ENCODE measurements at regions not wholly inside any gene's neighbourhood (a gene's known extent, or its start where the extent isn't known, plus 50 kb on each side); places are given as distances from the start of the nearest gene placed in this dataset.
"Not testable (repeated sequence)": the region's sequence is repeated elsewhere in the genome, so short reads cannot be mapped to it uniquely, and the experiment has no call there.

GRCh38 chr2:107717661-107718060, 109.0 kb upstream of the RGPD4 start:
- H3K27ac ChIP-seq (ENCODE audit: low read depth in 1 of 2, low read length in 1 of 2) = no peak overlapping the region
- DNase-seq (ENCODE audit: low read depth in 6 of 9, low spot score in 9 of 9) = no peak
- WGBS = 79% methylated on average over 5 of the region's 5 CpGs
- H3K4me3 ChIP-seq (ENCODE audit: low read length in 2 of 2) = no peak overlapping the region
- H3K9me3 ChIP-seq (ENCODE audit: control insufficient read depth in 2 of 2, insufficient read depth in 1 of 2, low read length in 1 of 2) = no peaks in the 10 kb centered on the region
- H3K27me3 ChIP-seq (ENCODE audit: control insufficient read depth in 2 of 2, insufficient read depth in 1 of 2, low read length in 1 of 2) = no peaks in the 10 kb centered on the region
- no peaks in the 10 kb centered on the region for H3K4me1 ChIP-seq (ENCODE audit: control insufficient read depth in 2 of 2, insufficient read depth in 2 of 2, low read length in 2 of 2)
- H3K36me3 ChIP-seq (ENCODE audit: control insufficient read depth in 2 of 2, insufficient read depth in 2 of 2, low read length in 1 of 2) = no peaks in the 10 kb centered on the region

GRCh38 chr2:107719141-107719540, 107.6 kb upstream of the RGPD4 start:
- Histone ChIP-seq H3K4me1 (ENCODE audit: control insufficient read depth in 2 of 2, insufficient read depth in 2 of 2, low read length in 2 of 2) (no peaks in the 10 kb centered on the region), H3K36me3 (ENCODE audit: control insufficient read depth in 2 of 2, insufficient read depth in 2 of 2, low read length in 1 of 2) (no peaks in the 10 kb centered on the region), H3K27me3 (ENCODE audit: control insufficient read depth in 2 of 2, insufficient read depth in 1 of 2, low read length in 1 of 2) (no peaks in the 10 kb centered on the region), H3K4me3 (ENCODE audit: low read length in 2 of 2) (no peak overlapping the region), H3K27ac (ENCODE audit: low read depth in 1 of 2, low read length in 1 of 2) (no peak overlapping the region), H3K9me3 (ENCODE audit: control insufficient read depth in 2 of 2, insufficient read depth in 1 of 2, low read length in 1 of 2) (no peaks in the 10 kb centered on the region)
- 95% methylated on average over 3 of the region's 3 CpGs for WGBS
- no peak for DNase-seq (ENCODE audit: low read depth in 6 of 9, low spot score in 9 of 9)

GRCh38 chr2:107719836-107720235, 106.9 kb upstream of the RGPD4 start:
- no peak for DNase-seq (ENCODE audit: low read depth in 6 of 9, low spot score in 9 of 9)
- no peaks in the 10 kb centered on the region for H3K27me3 ChIP-seq (ENCODE audit: control insufficient read depth in 2 of 2, insufficient read depth in 1 of 2, low read length in 1 of 2)
- no peak overlapping the region for H3K27ac ChIP-seq (ENCODE audit: low read depth in 1 of 2, low read length in 1 of 2)
- 81% methylated on average over 7 of the region's 7 CpGs for WGBS
- H3K36me3 ChIP-seq (ENCODE audit: control insufficient read depth in 2 of 2, insufficient read depth in 2 of 2, low read length in 1 of 2) = no peaks in the 10 kb centered on the region
- no peaks in the 10 kb centered on the region for H3K9me3 ChIP-seq (ENCODE audit: control insufficient read depth in 2 of 2, insufficient read depth in 1 of 2, low read length in 1 of 2)
- H3K4me3 ChIP-seq (ENCODE audit: low read length in 2 of 2) = no peak overlapping the region
- H3K4me1 ChIP-seq (ENCODE audit: control insufficient read depth in 2 of 2, insufficient read depth in 2 of 2, low read length in 2 of 2) = no peaks in the 10 kb centered on the region

- Histone ChIP-seq H3K4me1 (ENCODE audit: control insufficient read depth in 2 of 2, insufficient read depth in 2 of 2, low read length in 2 of 2) (no peaks in the 10 kb centered on the region), H3K4me3 (ENCODE audit: low read length in 2 of 2) (no peak overlapping the region), H3K27me3 (ENCODE audit: control insufficient read depth in 2 of 2, insufficient read depth in 1 of 2, low read length in 1 of 2) (no peaks in the 10 kb centered on the region), H3K27ac (ENCODE audit: low read depth in 1 of 2, low read length in 1 of 2) (no peak overlapping the region), H3K9me3 (ENCODE audit: control insufficient read depth in 2 of 2, insufficient read depth in 1 of 2, low read length in 1 of 2) (no peaks in the 10 kb centered on the region), H3K36me3 (ENCODE audit: control insufficient read depth in 2 of 2, insufficient read depth in 2 of 2, low read length in 1 of 2) (no peaks in the 10 kb centered on the region)
- 88% methylated on average over 3 of the region's 3 CpGs for WGBS
- no peak for DNase-seq (ENCODE audit: low read depth in 6 of 9, low spot score in 9 of 9)
These were observed 105.5 kb upstream of the RGPD4 start for GRCh38 chr2:107721178-107721577.

- Histone ChIP-seq H3K4me1 (ENCODE audit: control insufficient read depth in 2 of 2, insufficient read depth in 2 of 2, low read length in 2 of 2) (no peaks in the 10 kb centered on the region), H3K9me3 (ENCODE audit: control insufficient read depth in 2 of 2, insufficient read depth in 1 of 2, low read length in 1 of 2) (no peaks in the 10 kb centered on the region), H3K27ac (ENCODE audit: low read depth in 1 of 2, low read length in 1 of 2) (no peak overlapping the region), H3K27me3 (ENCODE audit: control insufficient read depth in 2 of 2, insufficient read depth in 1 of 2, low read length in 1 of 2) (no peaks in the 10 kb centered on the region), H3K36me3 (ENCODE audit: control insufficient read depth in 2 of 2, insufficient read depth in 2 of 2, low read length in 1 of 2) (no peaks in the 10 kb centered on the region), H3K4me3 (ENCODE audit: low read length in 2 of 2) (no peak overlapping the region)
- 88% methylated on average over 2 of the region's 2 CpGs for WGBS
- DNase-seq (ENCODE audit: low read depth in 6 of 9, low spot score in 9 of 9) = no peak
These were observed 105.1 kb upstream of the RGPD4 start for GRCh38 chr2:107721586-107721985.

- not testable (repeated sequence) for H3K9me3 ChIP-seq (ENCODE audit: control insufficient read depth in 2 of 2, insufficient read depth in 1 of 2, low read length in 1 of 2); H3K27ac ChIP-seq (ENCODE audit: low read depth in 1 of 2, low read length in 1 of 2); H3K4me3 ChIP-seq (ENCODE audit: low read length in 2 of 2); DNase-seq (ENCODE audit: low read depth in 6 of 9, low spot score in 9 of 9); H3K4me1 ChIP-seq (ENCODE audit: control insufficient read depth in 2 of 2, insufficient read depth in 2 of 2, low read length in 2 of 2); H3K27me3 ChIP-seq (ENCODE audit: control insufficient read depth in 2 of 2, insufficient read depth in 1 of 2, low read length in 1 of 2); H3K36me3 ChIP-seq (ENCODE audit: control insufficient read depth in 2 of 2, insufficient read depth in 2 of 2, low read length in 1 of 2)
- WGBS = 94% methylated on average over 1 of the region's 1 CpG
These were observed 100.9 kb upstream of the RGPD4 start for GRCh38 chr2:107725824-107726223.

GRCh38 chr2:107727318-107727717, 99.4 kb upstream of the RGPD4 start:
- DNase-seq (ENCODE audit: low read depth in 6 of 9, low spot score in 9 of 9) = no peak
- Histone ChIP-seq H3K27me3 (ENCODE audit: control insufficient read depth in 2 of 2, insufficient read depth in 1 of 2, low read length in 1 of 2) (no peaks in the 10 kb centered on the region), H3K27ac (ENCODE audit: low read depth in 1 of 2, low read length in 1 of 2) (no peak overlapping the region), H3K9me3 (ENCODE audit: control insufficient read depth in 2 of 2, insufficient read depth in 1 of 2, low read length in 1 of 2) (no peaks in the 10 kb centered on the region), H3K4me3 (ENCODE audit: low read length in 2 of 2) (no peak overlapping the region), H3K4me1 (ENCODE audit: control insufficient read depth in 2 of 2, insufficient read depth in 2 of 2, low read length in 2 of 2) (no peaks in the 10 kb centered on the region), H3K36me3 (ENCODE audit: control insufficient read depth in 2 of 2, insufficient read depth in 2 of 2, low read length in 1 of 2) (no peaks in the 10 kb centered on the region)

- no peaks in the 10 kb centered on the region for H3K4me1 ChIP-seq (ENCODE audit: control insufficient read depth in 2 of 2, insufficient read depth in 2 of 2, low read length in 2 of 2)
- no peaks in the 10 kb centered on the region for H3K36me3 ChIP-seq (ENCODE audit: control insufficient read depth in 2 of 2, insufficient read depth in 2 of 2, low read length in 1 of 2)
- no peaks in the 10 kb centered on the region for H3K27me3 ChIP-seq (ENCODE audit: control insufficient read depth in 2 of 2, insufficient read depth in 1 of 2, low read length in 1 of 2)
- H3K4me3 ChIP-seq (ENCODE audit: low read length in 2 of 2) = no peak overlapping the region
- no peak for DNase-seq (ENCODE audit: low read depth in 6 of 9, low spot score in 9 of 9)
- H3K27ac ChIP-seq (ENCODE audit: low read depth in 1 of 2, low read length in 1 of 2) = no peak overlapping the region
- H3K9me3 ChIP-seq (ENCODE audit: control insufficient read depth in 2 of 2, insufficient read depth in 1 of 2, low read length in 1 of 2) = no peaks in the 10 kb centered on the region
- WGBS = 90% methylated on average over 5 of the region's 5 CpGs
These were observed 98.1 kb upstream of the RGPD4 start for GRCh38 chr2:107728586-107728985.

GRCh38 chr2:107729440-107729839, 97.3 kb upstream of the RGPD4 start:
- H3K9me3 ChIP-seq (ENCODE audit: control insufficient read depth in 2 of 2, insufficient read depth in 1 of 2, low read length in 1 of 2) = peaks cover 0 to 1% of the 10 kb centered on the region in 2 donors
- H3K4me1 ChIP-seq (ENCODE audit: control insufficient read depth in 2 of 2, insufficient read depth in 2 of 2, low read length in 2 of 2) = no peaks in the 10 kb centered on the region
- DNase-seq (ENCODE audit: low read depth in 6 of 9, low spot score in 9 of 9) = no peak
- H3K36me3 ChIP-seq (ENCODE audit: control insufficient read depth in 2 of 2, insufficient read depth in 2 of 2, low read length in 1 of 2) = no peaks in the 10 kb centered on the region
- H3K27ac ChIP-seq (ENCODE audit: low read depth in 1 of 2, low read length in 1 of 2) = no peak overlapping the region
- H3K4me3 ChIP-seq (ENCODE audit: low read length in 2 of 2) = no peak overlapping the region
- 75% methylated on average over 3 of the region's 3 CpGs for WGBS
- no peaks in the 10 kb centered on the region for H3K27me3 ChIP-seq (ENCODE audit: control insufficient read depth in 2 of 2, insufficient read depth in 1 of 2, low read length in 1 of 2)

GRCh38 chr2:107730898-107731297, 95.8 kb upstream of the RGPD4 start:
- H3K9me3 ChIP-seq (ENCODE audit: control insufficient read depth in 2 of 2, insufficient read depth in 1 of 2, low read length in 1 of 2) = peaks cover 0 to 1% of the 10 kb centered on the region in 2 donors
- 55% methylated on average over 2 of the region's 2 CpGs for WGBS

More at GRCh38 chr2:107730898-107731297, 95.8 kb upstream of the RGPD4 start:
- Histone ChIP-seq H3K4me1 (ENCODE audit: control insufficient read depth in 2 of 2, insufficient read depth in 2 of 2, low read length in 2 of 2) (no peaks in the 10 kb centered on the region), H3K4me3 (ENCODE audit: low read length in 2 of 2) (no peak overlapping the region), H3K27me3 (ENCODE audit: control insufficient read depth in 2 of 2, insufficient read depth in 1 of 2, low read length in 1 of 2) (no peaks in the 10 kb centered on the region), H3K36me3 (ENCODE audit: control insufficient read depth in 2 of 2, insufficient read depth in 2 of 2, low read length in 1 of 2) (no peaks in the 10 kb centered on the region), H3K27ac (ENCODE audit: low read depth in 1 of 2, low read length in 1 of 2) (no peak overlapping the region)
- no peak for DNase-seq (ENCODE audit: low read depth in 6 of 9, low spot score in 9 of 9)

All from thymus (tissue), 11 donors.